ENCODE measurements at regions not wholly inside any gene's neighbourhood (a gene's known extent, or its start where the extent isn't known, plus 50 kb on each side); places are given as distances from the start of the nearest gene placed in this dataset.

DNA sequence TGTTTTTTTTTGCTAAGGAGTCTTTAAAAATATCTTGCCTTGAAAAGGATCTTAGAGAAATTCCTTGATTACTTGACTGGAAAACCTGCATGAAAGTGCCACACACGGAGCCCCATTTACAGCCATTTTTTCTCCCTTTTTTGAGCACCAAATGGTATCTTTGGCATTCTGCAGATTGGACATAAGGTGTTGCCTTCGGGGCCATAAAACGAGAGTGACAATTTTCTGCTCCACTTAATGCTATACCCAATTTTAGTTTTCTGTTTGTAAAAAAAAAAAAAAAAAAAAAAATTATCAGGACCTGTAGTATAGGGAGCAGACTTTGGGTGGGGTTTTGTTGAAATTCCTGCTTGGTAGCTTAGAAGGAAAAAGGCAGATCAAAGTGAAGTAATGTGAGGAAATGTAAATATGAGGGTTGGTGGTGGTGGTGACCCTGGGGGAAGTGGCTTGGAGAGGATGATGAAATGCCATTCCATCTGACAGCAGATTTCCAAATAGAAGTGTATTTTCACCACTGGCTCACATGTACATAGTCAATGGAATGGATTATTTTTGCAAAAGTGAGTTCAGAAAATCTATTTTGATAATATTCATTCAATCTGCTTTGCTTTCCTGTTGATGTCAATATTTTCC, 212.1 kb upstream of the SOX4 start:
- DNase-seq (ENCODE audit: low spot score): no peak

DNA sequence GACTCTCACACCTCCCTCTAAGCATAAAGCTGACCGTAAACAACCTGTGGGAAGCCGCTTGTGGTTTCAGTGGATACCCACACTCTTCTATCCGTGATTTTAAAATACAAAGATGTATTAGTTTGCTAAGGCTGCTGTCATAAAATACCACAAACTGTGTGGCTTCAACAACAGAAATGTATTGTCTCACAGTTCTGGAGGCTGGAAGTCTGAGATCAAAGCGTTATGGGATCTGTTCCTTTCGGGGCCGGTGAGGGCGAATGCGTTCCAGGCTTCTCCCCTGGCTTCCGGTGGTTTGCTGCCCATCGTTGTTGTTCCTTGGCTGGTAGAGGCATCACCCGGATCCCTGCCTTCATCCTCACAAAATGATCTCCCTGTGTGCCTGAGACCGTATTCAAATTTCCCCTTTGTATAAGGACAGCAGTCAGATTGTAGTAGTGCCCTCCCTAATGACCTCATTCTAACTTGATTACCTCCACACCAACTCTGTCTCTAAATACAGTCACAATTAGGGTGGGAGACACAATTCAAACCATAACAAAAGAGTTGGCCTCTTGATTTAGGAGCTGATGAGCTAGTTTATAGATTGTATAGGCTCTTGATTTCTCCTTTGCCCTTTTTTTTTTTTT, 210.6 kb upstream of the SOX4 start:
- no peak for DNase-seq (ENCODE audit: low spot score)

DNA sequence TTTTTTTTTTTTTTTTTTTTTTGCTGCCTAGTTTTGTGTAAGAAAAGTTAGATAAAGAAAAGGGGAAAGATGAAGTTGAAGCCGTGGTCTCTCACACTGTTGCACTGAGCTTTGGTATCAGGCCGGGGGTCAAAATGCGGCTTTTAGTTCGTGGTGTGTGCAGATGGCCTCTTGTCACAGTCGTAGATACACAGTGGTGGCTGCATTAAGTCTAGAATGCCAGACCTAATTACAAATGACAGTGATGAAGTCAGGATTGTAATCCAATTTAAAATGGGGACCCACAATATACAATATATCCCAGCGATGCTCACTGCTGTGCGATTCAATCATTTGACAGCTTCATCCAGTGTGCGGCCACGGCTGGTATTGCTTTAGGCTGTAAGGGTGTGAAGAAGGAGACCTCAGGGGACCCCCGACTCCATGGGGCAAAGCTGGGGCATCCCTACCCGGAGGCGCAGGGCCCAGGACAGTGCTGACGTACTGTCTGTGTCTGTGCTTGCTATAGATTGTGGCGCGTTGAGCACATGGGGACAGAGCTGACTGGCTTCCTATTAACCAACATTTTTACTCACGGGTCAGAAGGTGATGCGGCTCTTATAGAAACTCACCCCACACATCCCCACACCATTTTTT, 210.0 kb upstream of the SOX4 start:
- no peak for DNase-seq (ENCODE audit: low spot score)

DNA sequence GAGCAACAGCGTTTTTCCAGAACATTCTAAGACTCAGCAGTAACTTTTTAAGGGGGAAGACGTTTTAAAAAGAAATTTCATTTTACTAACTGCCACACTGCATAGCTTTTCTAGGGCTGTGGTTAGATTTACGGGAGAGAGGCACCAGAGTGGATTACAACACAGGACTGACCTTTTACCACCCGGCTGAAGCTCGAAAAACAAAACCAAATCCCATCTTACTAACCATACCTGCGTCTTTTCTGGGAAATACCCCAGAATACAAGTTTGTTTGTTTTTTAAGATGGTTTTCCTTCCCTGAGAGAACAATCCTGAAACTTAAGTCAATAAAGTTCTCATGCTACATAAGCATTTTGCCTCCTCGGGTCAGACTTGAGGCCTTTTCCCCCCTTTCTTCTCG, 209.3 kb upstream of the SOX4 start:
- no peak for DNase-seq (ENCODE audit: low spot score)

DNA sequence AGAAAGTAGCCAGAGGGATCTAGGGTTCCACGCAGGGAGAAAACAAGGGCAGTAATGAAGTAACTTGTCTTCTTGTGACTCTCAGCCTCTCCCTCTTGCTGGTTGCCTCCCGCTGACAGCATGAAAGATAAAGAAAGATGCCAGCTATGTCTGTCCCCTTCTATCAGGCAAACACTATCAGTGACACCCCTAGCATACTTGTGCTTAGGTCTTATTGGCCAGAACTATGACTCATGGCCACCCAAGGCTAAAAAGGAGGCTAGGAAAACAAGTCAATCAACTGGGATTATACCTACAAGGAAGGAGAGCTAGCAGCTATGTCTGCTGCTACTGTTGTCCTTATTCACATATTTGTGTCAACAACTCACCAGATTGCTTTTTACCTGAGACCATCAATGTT, 206.8 kb upstream of the SOX4 start:
- DNase-seq (ENCODE audit: low spot score): no peak

DNA sequence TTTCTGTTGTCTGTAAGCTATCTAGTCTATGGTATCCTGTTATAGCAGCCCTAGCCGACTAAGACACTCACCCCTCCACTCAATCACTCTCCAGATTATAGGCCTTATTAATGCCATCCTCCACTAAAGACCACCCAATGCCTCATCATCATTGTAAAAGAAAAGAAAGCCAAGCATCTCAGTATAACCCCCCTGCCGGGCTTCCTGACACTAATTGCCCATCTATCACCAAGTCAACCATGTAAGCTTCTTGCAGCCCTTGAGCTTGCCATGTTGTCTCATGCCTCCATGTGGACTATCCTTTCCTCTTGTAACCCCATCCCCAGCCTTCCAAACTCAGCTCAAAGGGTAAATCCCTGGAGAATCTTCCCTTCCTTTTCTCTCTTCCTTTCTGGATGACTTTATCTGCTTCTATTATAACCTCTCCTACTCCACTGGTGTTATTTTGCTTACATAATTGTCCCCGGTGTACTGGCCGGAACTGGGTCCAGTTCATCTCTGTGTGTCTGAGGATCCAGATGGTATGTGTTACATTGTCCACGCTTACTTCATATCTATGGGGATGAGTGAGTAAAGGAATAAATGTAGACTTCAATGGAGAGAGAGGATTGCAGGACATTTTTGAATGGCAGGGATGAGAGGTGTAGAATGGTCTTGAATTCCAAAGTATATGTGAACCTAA, 202.9 kb upstream of the SOX4 start:
- no peak for DNase-seq (ENCODE audit: low spot score)

DNA sequence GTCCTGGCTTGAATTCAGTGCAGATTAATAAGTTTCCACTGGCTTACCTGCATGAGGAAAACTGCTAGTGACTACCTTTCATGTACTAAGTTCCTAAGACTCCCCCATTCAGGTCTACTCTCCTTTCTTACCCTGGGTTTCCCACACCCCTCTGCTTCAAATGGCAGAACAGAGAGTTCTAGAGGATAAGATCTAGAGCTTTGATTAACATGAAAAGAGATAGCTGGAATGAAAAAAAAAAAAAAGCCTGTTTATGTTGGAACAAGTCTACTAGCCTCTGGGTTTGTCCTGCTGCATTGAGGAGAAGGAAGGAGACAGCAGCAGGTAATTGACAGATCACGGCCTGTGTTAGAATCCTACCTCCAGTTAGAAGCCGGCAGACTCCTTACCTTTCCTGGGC, 201.4 kb upstream of the SOX4 start:
- DNase-seq (ENCODE audit: low spot score): no peak

DNA sequence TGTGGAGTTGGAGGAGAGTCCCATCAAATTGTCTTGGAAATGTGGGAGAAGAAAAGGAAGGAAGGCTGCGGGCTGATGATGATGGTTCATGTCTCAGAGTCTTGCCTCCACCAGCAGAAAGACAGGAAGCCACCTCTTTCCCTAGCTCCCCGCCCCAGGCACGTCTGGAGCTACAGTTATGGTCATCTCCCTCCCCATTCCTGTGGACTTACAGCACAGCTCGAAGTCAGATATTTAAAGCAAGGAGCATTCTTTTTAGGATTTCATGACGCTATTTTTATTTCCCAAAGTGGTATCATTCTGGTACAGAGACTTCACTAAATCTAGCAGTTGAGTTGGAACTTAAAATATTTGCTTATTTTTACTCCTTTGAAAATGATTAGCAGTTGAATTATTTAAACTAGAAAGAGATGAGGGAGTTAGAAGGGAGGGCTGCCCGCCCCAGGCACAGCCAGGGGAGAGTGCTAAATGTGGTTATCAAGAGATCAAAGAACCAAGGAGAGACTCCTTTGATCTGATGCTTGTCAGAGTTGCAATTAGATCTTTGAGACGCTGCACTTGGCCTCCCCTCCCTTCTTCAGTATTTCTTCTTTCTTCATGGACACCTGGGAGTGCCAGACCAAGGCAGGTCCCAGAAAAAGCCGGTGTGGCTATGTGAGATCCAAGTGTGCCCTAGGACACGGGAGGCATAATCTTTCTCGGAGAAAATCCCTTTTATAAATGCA, 199.9 kb upstream of the SOX4 start:
- DNase-seq (ENCODE audit: low spot score): no peak

DNA sequence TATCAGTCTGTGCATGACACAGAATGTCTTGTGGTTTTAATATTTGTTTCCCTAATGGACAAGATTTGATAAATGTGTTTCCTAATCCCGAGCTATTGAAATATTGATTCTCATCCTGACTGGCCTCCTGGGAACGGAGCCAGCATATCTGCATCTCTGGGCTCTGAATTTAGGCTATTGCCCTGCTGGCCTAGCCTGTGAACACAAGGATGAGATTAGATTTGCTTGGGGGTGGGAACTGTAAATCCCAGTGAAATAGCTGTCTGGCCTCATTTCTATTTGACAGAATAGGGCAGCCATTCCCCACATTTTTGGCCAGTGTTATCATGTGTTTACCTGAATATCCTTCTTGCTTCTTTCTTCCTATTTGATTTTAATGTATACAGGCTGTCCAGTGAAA, 198.4 kb upstream of the SOX4 start:
- DNase-seq (ENCODE audit: low spot score): no peak

DNA sequence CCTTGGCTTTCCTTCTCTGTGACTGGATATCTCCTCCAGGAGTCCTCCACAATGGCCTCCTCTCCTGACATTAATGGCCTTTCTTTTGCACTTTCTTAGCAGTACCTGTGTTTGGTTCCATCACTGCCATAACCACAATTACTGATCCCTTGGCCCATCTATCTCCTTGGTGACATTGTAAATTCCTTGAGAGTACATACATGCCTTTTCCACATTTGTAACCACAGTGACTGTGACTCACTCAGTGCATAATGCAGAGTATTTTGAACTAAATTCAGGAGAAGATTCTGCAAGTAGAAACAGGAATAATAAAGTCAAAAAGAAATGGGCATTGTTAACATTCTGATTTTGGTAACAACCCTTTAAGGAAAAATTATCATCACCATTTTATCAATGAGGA, 197.2 kb upstream of the SOX4 start:
- DNase-seq (ENCODE audit: low spot score): no peak

DNA sequence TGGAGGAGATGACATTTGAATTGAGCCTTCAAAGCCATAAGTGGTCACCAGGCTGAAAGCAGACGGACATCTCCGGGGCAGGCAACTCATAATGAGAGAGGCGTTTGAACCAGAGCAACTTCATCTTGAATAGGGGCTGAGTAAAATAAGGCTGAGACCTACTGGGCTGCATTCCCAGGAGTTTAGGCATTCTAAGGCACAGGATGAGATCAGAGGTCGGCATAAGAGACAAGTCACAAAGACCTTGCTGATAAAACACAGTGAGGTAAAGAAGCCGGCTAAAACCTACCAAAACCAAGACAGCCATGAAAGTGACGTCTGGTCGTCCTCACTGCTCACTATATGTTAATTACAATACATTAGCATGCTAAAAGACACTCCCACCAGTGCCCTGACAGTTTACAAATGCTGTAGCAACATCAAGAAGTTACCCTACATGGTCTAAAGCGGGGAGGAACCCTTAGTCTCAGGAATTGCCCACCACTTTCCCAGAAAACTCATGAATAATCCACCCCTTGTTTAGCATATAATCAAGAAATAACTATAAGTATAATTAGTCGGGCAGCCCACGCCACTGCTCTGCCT, 194.7 kb upstream of the SOX4 start:
- DNase-seq (ENCODE audit: low spot score): no peak

DNA sequence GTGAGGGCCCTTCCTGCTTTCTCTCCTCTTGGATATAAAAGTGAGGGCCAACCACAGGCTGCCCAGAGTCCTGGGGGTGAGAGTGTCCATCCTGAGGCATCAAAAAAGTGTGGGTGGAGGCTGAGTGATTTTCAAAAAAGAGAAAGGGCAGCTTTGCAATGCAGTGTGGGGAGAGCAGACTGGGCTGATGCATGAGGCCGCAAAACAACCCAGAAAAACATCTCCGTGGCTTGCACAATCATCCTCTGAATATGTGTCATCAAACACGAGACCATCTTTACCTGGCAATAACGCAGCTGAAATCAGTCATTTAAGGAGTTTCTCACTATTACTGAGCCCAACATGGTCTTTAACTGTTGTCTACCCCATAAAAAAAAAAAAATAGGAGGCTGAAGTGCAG, 191.2 kb upstream of the SOX4 start:
- no peak for DNase-seq (ENCODE audit: low spot score)

DNA sequence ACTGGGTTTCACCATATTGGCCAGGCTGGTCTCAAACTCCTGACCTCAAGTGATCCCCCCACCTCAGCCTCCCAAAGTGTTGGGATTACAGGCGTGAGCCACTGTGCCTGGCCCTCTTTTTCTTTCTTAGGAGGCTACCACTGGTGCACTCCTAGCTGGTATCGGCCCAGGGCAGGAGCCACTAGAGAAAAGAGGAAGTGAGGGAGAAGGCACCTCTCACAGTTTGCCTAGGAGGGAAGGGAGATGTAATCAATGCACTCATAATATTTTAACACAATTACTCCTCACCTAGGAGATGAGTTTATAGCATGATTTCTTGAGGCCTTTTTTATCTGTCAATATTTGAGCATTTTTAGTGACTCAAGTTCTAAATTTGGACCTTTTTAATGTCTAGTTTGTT, 189.0 kb upstream of the SOX4 start:
- peak; percentile 21 for DNase-seq (ENCODE audit: low spot score)

DNA sequence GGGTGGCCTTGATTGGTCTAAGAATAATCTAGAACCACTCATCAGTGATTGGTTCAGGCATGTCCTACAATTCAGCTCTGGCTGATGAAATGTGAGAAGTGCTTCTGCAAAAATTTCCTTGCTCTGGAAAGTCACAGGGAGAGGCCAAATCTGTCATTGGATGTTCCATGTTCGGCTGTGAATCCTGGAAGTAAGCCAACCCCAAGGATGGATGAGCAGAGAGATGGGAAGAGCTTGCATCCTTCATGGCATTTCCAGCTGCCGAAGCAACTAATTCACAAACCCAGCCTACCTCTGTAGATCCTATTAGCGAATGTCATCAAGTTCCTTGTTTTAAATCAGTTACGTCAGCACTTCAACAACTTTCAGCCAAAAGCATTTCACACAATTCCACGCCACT, 187.2 kb upstream of the SOX4 start:
- DNase-seq (ENCODE audit: low spot score): no peak

DNA sequence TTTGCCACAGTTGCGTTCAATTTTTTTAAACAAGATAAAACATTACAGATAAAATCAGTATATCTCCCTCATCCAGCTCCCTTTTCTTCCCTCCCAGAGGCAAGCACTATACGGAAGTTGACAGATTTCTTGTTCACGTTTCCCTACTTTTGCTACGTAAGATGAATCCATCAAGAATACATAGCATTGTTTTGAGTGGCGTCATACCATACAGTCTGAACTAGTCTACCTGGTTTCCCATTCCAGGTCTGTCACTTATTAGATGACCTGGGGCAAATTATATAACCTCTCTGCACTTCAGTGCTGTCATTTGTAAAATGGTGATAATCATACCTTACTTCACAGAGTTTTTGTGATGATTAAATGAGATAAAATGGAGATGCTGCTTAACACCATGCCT, 184.3 kb upstream of the SOX4 start:
- no peak for DNase-seq (ENCODE audit: low spot score)

DNA sequence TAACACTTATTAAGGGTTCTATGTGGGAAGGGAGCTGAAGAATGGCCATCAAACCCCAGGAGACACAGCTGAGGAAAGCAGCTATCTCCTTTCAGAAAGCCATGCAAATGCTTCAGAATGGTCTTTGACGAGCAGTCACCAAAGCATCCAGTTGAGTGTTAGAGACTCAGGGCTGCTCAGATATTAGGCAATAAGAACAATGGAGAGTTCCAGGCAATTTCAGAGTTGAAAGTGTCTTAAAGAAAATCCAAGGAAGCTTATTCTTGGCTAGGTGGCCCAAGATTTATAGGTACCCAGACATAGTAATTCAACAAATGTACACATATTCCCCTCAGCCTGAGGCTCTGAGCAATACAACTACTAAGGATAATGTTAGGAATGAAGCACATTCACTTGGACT, 180.1 kb upstream of the SOX4 start:
- DNase-seq (ENCODE audit: low spot score): no peak

DNA sequence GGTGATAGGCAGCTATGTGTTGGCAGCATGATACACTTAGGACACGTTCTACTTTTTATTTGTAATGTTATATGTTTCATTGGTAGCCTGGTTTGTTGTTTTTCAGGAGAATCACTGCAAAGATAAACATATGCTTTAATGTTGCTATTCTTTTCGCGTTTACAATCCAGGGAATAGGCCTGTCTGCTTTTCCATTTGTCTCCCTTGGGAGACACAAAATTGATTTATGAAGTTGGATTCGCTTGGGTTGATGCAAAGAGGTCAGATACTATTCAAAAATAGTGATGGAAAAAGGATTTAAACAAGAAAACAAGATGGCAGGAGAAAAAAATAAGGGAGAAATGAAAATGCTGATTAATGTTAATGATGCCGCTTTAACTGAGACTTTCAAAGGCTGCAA, 179.5 kb upstream of the SOX4 start:
- DNase-seq (ENCODE audit: low spot score): no peak

DNA sequence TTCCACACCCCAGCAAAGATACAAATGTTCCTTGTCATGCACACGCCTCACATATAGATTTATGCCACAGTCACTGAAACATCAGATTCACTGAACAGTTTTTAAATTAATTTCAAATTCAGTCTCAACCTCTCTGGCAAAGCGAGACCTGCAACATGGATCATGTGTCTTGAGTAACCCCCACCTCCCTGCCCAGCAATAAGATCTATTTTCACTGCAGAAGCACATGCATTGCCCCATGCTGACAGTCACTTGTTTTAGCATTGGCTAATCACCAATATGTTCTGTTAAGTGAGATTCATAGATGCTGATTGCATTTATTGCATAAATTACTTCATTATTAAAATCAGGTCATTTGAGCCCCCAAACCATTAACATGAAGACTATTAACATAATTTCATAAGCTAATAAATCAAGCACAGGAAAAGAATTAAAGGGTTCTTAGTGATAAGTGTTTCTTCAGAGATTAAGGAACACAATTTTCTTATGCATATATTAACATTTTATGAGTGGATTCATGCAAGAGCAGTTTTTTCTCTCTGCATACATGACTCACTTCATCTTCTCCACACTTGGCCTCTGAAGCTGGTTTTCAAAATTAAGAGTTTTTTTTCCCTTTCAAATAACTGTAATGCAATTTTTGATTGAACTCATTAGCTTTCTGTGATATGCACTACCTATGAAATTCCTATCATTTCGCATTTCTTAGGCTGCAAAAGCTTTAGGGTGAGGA, 173.2 kb upstream of the SOX4 start:
- DNase-seq (ENCODE audit: low spot score): no peak

DNA sequence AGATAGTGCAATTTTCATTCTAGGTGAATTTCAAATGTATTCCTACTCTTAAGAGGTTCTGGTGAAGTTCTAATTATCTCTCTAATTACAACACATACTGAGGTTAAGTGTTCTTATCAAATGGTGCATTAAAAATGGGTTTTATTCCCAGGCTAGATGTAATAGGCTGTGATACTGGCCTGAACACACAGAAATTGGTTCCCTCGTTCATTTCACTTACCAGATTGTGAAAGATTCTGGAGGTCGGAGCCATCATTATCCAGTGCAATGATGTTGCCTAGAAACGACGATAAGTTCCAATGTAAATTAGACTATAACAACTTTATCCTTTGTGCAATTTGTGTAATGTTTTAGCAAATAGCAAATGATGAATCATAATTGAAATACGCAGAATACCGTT, 172.6 kb upstream of the SOX4 start:
- DNase-seq (ENCODE audit: low spot score): no peak

DNA sequence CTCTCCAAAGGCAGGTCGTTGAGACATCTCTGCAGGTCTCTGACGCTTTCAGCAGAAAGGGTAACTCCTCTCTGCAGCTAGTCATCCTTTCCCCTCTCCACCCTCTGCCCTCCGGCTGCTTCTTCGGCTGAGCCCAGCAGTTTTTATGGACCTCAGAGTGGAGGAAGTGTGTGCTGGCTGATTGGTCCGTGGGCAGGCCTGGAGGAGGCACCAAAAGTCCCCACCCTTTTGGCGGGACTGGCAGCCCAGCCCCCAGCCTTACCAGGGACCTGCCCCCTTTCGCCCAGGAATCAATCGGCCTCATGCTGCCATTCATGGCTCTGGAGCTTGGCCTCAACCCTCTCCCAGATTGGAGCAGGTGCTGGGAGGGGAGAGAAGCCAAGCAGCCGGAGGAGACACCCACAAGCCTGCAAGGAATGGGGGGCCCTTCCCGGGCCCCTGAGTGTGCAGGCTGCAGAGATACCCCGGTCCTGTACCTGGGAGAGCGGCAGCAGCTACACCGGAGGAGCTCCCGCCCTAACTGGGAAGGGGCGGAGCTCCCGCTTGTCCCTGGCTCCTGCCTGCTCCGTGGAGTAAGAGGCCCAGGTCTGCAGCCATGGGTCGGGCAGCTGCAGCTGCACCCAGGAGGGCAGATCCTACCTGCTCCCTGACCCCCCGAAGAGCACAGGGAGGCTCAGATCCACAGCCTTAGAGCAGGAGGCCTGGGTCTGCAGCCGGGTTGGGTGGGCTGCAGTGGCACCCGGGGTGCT, 170.3 kb upstream of the SOX4 start:
- no peak for DNase-seq (ENCODE audit: low spot score)
